ENCODE measurements at regions not wholly inside any gene's neighbourhood (a gene's known extent, or its start where the extent isn't known, plus 50 kb on each side); places are given as distances from the start of the nearest gene placed in this dataset.

DNA sequence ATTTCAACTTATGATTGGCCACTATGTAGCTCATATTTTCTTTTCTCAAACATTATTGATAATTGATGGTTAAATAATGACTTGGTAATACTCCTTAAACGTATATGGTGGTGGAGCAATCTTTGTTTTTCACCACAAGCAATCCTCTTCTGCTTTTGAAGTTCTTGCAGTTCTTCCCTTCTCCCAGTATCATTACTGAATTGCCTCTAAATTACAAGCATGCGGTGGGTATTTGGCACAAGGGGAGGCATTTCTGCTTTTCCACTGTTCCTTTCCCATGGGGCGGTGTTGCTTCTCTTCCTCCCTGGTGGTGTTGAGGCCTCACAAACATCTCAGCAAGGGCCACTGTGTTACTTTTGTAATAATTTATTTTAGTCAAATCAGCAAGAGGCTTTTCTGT, 234.4 kb upstream of the RXFP2 start:
- 50% methylated on average over 3 of the region's 3 CpGs for WGBS (ENCODE audit: missing lambda C conversion rate)
- TF ChIP-seq POLR2A (IDR thresholded peaks at IDR 0.05; ENCODE audit: low read length) (no peak), EHF (CRISPR knock-in tag; IDR thresholded peaks at IDR 0.05) (no peak), FOSB (CRISPR knock-in tag; IDR thresholded peaks at IDR 0.05) (no peak), PHF8 (IDR thresholded peaks at IDR 0.05; ENCODE audit: borderline replicate concordance, low read depth) (no peak), CBX8 (IDR thresholded peaks at IDR 0.05) (no peak), TP53 (CRISPR knock-in tag; IDR thresholded peaks at IDR 0.05) (no peak), MAZ (IDR thresholded peaks at IDR 0.05; ENCODE audit: borderline replicate concordance, low read depth, low read length) (no peak), MYC (IDR thresholded peaks at IDR 0.05; ENCODE audit: borderline replicate concordance, low read length) (no peak), ESRRA (IDR thresholded peaks at IDR 0.05; ENCODE audit: borderline replicate concordance, low read length) (no peak), ZFP36 (IDR thresholded peaks at IDR 0.05; ENCODE audit: borderline replicate concordance, partially characterized antibody) (no peak), EHMT2 (IDR thresholded peaks at IDR 0.05; ENCODE audit: low read depth) (no peak), CHD2 (IDR thresholded peaks at IDR 0.05; ENCODE audit: low read length, partially characterized antibody) (no peak)
- TF ChIP-seq, protein P1, sequence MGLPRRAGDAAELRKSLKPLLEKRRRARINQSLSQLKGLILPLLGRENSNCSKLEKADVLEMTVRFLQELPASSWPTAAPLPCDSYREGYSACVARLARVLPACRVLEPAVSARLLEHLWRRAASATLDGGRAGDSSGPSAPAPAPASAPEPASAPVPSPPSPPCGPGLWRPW (IDR thresholded peaks at IDR 0.05) = no peak
- TF ChIP-seq, protein P2, sequence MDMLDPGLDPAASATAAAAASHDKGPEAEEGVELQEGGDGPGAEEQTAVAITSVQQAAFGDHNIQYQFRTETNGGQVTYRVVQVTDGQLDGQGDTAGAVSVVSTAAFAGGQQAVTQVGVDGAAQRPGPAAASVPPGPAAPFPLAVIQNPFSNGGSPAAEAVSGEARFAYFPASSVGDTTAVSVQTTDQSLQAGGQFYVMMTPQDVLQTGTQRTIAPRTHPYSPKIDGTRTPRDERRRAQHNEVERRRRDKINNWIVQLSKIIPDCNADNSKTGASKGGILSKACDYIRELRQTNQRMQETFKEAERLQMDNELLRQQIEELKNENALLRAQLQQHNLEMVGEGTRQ (IDR thresholded peaks at IDR 0.05) = no peak
- TF ChIP-seq, protein P3, sequence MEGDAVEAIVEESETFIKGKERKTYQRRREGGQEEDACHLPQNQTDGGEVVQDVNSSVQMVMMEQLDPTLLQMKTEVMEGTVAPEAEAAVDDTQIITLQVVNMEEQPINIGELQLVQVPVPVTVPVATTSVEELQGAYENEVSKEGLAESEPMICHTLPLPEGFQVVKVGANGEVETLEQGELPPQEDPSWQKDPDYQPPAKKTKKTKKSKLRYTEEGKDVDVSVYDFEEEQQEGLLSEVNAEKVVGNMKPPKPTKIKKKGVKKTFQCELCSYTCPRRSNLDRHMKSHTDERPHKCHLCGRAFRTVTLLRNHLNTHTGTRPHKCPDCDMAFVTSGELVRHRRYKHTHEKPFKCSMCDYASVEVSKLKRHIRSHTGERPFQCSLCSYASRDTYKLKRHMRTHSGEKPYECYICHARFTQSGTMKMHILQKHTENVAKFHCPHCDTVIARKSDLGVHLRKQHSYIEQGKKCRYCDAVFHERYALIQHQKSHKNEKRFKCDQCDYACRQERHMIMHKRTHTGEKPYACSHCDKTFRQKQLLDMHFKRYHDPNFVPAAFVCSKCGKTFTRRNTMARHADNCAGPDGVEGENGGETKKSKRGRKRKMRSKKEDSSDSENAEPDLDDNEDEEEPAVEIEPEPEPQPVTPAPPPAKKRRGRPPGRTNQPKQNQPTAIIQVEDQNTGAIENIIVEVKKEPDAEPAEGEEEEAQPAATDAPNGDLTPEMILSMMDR (IDR thresholded peaks at IDR 0.05) = no peak
- POLR2A ChIA-PET = no interaction called here

DNA sequence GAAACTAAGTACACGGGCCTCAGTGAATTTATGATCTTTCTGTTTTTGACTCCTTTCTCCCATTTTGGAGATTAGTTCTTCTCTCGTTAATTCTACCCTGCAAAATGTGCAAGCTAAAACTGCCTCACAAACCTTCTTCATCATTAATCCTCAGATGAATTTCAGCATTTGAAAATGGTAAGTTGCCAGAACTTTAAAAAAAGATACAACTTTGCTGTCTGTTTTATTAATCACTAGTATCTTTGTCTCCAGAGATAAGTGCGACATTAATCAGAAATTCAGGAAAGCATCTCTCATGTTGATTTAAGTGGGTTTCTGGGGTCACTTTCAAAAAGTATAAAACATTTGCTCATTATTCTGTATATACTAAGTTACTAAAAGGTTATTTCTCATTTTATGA, 227.0 kb upstream of the RXFP2 start:
- Histone ChIP-seq H3K4me2 (no peak overlapping the region), H3K4me3 (no peak overlapping the region), H3K4me1 (no peaks in the 10 kb centered on the region), H3K9me3 (no peaks in the 10 kb centered on the region), H3K27ac (no peak overlapping the region)
- DNase-seq (ENCODE audit: low read depth in 1 of 2, low spot score in 1 of 2) (no peak), FAIRE-seq (no peak), ATAC-seq (no peak)
- ChIA-PET POLR2A (no interaction called here), CTCF (interaction anchor here (1.1 kb wide), 1 partner anchor 260 kb away, joined by 3 read pairs; no protein-coding TSS in a partner anchor)
- TF ChIP-seq JUNB (IDR thresholded peaks at IDR 0.05) (no peak), RFX5 (IDR thresholded peaks at IDR 0.05) (no peak), FOXS1 (CRISPR knock-in tag; IDR thresholded peaks at IDR 0.05) (no peak), BHLHE40 (IDR thresholded peaks at IDR 0.05; ENCODE audit: low read depth, low read length) (no peak), EHMT2 (IDR thresholded peaks at IDR 0.05; ENCODE audit: low read depth) (no peak), NPAS2 (CRISPR knock-in tag; IDR thresholded peaks at IDR 0.05; ENCODE audit: borderline replicate concordance) (no peak), GATA3 (IDR thresholded peaks at IDR 0.05; ENCODE audit: borderline replicate concordance) (no peak), CBX8 (IDR thresholded peaks at IDR 0.05) (no peak), ZC3H11A (IDR thresholded peaks at IDR 0.05) (no peak), RNF2 (IDR thresholded peaks at IDR 0.05; ENCODE audit: borderline replicate concordance, low read depth) (no peak), MAFK (IDR thresholded peaks at IDR 0.05; ENCODE audit: partially characterized antibody) (no peak), POLR2A (IDR thresholded peaks at IDR 0.05; ENCODE audit: low read length) (no peak)
- TF ChIP-seq, protein P4, sequence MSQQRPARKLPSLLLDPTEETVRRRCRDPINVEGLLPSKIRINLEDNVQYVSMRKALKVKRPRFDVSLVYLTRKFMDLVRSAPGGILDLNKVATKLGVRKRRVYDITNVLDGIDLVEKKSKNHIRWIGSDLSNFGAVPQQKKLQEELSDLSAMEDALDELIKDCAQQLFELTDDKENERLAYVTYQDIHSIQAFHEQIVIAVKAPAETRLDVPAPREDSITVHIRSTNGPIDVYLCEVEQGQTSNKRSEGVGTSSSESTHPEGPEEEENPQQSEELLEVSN (IDR thresholded peaks at IDR 0.05; ENCODE audit: borderline replicate concordance, low read depth) = no peak
- TF ChIP-seq, protein P2 (IDR thresholded peaks at IDR 0.05) = no peak
- 16% methylated on average over 3 of the region's 3 CpGs for WGBS (ENCODE audit: missing lambda C conversion rate)

More for the DNA sequence above, 234.4 kb upstream of the RXFP2 start:
- FAIRE-seq = no peak
- Histone ChIP-seq H3K4me2 (no peak overlapping the region), H3K27ac (no peak overlapping the region), H3K4me3 (no peak overlapping the region), H3K4me1 (no peaks in the 10 kb centered on the region), H3K9me3 (no peaks in the 10 kb centered on the region)
- CTCF ChIA-PET = no interaction called here
- DNase-seq (ENCODE audit: low read depth in 1 of 2, low spot score in 1 of 2) = no peak
- ATAC-seq = no peak

All from A549 (cell line).